HG03439 (cell line): ENCODE measurements at regions not wholly inside any gene's neighbourhood (a gene's known extent, or its start where the extent isn't known, plus 50 kb on each side); places are given as distances from the start of the nearest gene placed in this dataset.

Source experiments
- ATAC-seq: cut with Tn5 transposase; IDR thresholded peaks from one replicate; pipeline ENCODE4 v1.9.1; 2021; ENCODE audit warnings: mild to moderate bottlenecking, moderate library complexity; ENCODE audit not compliant: unreplicated experiment

DNA sequence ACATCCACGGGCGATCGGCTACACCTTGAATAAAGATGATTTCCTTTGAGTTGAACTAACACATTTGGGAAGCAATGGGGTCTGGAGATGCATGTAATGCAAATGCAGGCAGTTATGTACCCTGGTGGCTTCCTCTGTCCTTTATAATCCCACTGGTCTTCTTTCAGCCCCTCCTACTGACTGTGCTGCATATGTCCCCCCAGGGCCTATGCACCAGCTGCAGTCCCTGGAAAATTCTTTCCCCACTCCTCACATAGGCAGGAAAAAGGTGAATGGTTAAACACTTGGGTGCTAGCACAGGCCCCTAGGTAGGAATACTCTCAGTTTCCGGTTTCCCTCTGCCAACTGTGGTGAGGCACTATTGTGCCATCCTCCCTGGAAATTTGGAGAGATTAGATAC, 294.8 kb upstream of the SOX5 start:
- ATAC-seq = no peak

GRCh38 chr12:24240707-24241106, 291.2 kb upstream of the SOX5 start:
- ATAC-seq = no peak

DNA sequence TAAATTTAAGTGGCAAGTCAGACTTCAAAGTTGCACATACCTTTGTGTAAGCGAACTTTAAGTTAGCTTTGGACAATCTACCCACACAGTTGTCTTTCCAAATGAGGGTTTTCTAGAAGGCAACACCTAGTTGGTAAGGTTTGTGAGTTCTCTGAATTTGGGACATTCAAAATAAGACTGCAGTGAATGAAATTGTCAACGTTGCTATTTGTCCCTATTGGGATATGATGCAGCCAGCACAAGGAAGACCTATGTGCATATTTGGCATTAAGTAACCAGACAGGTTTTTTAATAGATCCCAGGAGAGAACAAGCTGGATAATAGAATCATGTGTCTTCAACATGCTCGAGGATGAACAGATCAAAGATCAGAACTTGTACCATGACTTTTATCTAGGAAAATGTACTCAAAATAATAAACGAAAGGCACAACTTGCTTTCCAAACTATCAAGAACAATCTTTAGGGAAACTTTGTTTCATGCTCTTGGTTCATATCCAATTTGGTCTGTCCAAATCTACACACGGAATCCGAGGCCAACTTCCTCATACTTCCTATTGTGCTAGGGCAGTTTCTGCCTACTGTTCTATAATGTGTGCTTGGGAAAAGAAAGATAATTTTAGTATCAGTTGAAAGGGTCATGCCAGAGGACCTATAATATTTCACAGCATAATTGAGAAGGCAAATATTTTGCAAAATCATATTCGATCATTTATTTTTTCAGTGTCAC, 284.2 kb upstream of the SOX5 start:
- no peak for ATAC-seq

GRCh38 chr12:24232531-24232930, 283.1 kb upstream of the SOX5 start:
- ATAC-seq = no peak

DNA sequence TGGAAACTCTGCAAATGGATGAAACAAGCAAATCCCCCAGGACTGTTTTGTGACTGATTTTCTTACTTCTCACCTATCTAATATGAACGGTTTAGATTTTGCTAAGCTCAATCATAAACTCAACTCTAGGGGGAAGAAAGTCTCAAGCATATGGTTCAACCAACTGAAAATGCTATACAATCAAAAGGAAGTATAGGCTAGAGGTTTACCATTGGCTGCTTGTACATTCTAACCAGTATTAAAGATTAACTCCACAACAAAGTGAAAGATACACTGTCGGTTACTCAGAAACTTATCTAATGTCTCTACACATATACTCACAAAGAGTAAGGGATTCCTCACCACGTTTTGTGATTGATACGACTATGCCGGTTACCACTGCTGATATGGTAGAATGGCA, 281.8 kb upstream of the SOX5 start:
- peak; percentile 64 for ATAC-seq

DNA sequence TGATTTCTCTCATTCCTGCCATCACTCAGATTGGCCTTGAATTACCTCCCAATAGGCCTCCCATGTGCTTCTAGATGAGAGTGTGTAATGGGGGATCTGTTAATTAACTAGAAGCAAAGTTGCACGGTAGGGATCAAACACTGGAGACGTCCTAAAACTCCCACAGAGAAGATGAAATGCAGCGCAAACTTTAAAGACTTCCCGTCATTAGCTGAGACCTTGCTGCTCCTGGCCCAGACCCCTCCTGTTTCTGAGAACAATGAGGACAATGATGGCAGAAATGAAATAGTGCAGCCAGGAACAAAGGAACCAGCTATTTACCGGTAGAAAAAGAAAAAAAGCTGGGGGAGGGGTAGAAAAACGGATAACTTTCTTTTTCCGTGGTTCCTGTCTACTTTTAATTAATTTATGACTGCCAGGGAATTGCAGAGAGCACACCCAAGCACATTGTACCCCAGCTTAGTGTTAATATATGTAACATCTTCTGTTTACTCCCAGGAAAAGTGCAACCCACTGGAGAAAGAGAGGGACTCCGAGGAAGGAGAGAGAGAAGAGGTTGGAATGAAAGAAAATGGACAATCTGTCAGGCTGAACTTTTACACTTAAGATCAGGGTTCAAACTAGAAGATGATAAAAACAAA, 280.7 kb upstream of the SOX5 start:
- ATAC-seq = no peak

DNA sequence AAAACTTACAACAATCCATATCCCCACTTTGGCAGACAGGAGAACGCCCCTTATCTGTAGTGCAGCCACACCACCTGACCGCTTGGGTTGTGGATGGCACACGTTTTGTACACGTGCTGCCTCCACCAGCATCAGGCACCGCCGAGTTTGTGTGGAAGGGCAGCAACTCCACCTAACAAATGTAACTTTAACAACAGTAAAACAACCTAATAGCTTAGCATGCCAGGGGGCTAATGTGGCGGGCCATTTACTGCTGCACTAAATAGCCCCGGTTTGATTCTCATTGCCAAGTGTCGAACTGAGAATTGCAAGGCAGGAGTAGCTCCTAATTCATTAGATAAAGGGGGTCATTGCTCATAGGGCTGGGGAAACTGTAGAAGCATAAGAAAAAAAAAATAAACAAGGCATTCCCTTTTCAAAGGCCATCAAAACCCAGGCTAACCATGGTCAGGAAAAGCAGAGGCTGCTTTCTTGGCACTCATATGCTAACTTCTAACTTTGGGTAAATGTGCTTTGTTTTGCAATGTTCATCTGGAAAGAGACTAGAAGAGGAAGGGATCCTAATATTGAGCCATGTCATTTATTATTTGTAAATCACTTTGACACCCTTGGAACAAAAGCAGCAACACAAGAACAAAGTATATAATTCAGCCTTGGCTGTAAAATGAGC, 279.7 kb upstream of the SOX5 start:
- ATAC-seq = no peak

GRCh38 chr12:24228371-24228770, 278.9 kb upstream of the SOX5 start:
- no peak for ATAC-seq

- no peak for ATAC-seq
Observed at GRCh38 chr12:24227551-24227950, 278.1 kb upstream of the SOX5 start.

GRCh38 chr12:24226745-24227350, 277.4 kb upstream of the SOX5 start:
- ATAC-seq = no peak

- ATAC-seq = no peak
Observed at GRCh38 chr12:24224401-24224800, 274.9 kb upstream of the SOX5 start.

DNA sequence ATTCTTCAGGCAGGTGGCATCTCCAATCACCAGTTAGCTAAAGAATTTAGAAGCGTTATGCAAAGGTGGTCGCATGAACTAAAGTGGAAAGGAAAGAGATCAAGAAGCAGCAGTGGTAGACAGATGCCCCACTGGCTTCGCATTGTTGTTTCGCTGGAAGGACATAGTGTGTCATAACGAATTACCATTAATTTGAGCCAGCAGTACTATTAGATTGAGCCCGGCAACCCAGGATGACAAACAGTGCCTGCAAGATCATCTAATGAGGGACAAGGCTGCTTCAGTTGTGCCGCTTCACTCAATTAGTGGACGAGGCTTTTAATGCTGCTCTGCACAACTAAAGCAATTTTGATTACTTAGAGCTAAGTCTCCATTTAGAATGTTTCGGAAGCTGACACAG, 274.5 kb upstream of the SOX5 start:
- no peak for ATAC-seq

DNA sequence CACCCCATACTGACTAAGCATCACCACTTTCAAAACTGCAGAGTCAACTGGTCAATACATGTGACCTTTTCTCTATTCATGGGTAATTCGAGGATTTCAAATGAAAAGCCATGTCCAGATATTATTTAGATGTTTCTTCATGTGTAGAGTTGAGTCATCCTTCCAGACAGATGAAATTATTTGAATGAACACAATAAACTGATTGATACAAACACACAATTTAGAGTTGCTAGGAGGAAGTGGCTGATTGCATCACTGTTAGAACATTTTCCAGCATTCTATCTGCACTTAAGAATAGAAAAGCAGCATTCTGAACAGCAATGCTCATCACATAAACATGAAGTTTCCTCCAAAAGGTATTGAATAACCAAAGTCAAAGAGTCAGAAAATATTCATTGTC, 273.5 kb upstream of the SOX5 start:
- ATAC-seq = no peak

DNA sequence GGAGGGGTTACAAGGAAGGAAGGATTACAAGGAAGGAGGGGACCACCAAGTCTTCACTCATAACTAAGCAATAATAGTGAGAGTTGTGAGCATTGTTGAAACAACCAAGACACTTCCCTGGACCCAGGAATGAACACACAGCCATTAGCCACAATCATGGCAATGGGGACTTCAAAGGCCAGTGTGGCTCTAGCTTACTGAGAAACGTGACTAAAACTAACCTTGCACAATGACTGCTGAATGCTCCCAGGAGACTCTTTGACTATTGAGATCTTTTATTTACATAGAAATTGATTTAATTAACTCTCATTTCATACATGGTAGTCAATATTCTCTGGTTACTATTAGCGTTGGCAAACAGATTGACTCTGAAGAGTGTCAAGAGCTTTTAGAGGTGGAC, 263.0 kb upstream of the SOX5 start:
- no peak for ATAC-seq

- no peak for ATAC-seq
Observed at GRCh38 chr12:24206621-24207020, 257.2 kb upstream of the SOX5 start.

GRCh38 chr12:24201258-24201970, 251.9 kb upstream of the SOX5 start:
- no peak for ATAC-seq

DNA sequence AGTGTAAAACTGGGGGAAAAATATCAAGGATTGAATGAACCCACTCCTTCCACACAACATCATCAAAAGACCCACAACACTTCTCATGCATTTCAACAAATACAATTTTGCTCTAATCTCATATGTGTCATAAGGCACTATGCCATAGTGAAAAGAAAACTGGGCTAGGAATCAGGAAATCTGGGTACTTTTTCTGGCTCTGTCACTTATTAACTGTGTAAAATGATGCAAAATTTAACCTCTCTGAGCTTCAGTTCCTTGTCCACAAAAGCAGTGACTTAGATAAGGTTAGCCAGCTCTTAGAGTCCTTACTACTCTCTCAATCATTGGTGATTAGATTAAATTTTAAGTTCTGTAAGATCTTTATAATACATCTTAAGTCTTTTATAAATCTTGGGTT, 250.5 kb upstream of the SOX5 start:
- ATAC-seq = no peak

- no peak for ATAC-seq
Observed at GRCh38 chr12:24198936-24199671, 249.6 kb upstream of the SOX5 start.

DNA sequence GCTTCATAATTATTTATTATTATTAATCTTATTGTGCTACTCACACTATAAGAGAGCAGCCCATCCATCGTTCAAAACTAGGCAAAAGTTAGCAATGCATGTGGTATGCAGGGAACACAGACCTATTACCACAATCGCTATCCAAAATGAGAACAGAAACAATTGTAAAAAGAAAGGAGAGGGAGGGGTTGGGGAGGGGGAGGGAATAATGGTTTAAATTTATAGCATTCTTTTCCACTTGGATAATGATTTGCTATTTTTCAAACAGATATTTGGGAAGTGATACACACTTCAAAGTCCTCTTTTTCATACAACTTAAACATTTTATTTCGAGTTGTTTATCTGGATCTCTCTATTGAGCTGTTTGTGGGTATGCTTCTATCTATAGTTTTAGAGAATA, 248.6 kb upstream of the SOX5 start:
- no peak for ATAC-seq

- ATAC-seq = no peak
Observed at GRCh38 chr12:24197532-24197931, 248.1 kb upstream of the SOX5 start.

- no peak for ATAC-seq
Observed at GRCh38 chr12:24195063-24195462, 245.6 kb upstream of the SOX5 start.
